Activated B cell treated with CpG ODN at 0.5 μM for 24 hours (primary cell): ENCODE measurements at regions not wholly inside any gene's neighbourhood (a gene's known extent, or its start where the extent isn't known, plus 50 kb on each side); places are given as distances from the start of the nearest gene placed in this dataset.

Experiments used
- ATAC-seq: fragments of 200-7000 bp; cut with Tn5 transposase; one replicate; pipeline ENCODE4 v1.10.0; 2021; ENCODE audit warnings: low read depth, mild to moderate bottlenecking, moderate library complexity
- CTCF ChIA-PET: fragments of 350-600 bp; sonication (Branson Sonifier 250); formaldehyde crosslinking; loops from one replicate; lab custom pipeline; 2021; ENCODE audit warnings: antibody characterized with exemption; lab: Charles Lee
- POLR2A ChIA-PET: fragments of 350-600 bp; sonication (Branson Sonifier 250); formaldehyde crosslinking; loops from one replicate; lab custom pipeline; 2021; ENCODE audit warnings: antibody characterized with exemption; lab: Charles Lee
- DNase-seq: peaks from one replicate; pipeline ENCODE4 v3.0.0; 2022
- H3K27ac Mint-ChIP-seq: one replicate; pipeline ENCODE4 v1.8.0; 2020; ENCODE audit warnings: mixed read lengths
- H3K27me3 Mint-ChIP-seq: one replicate; pipeline ENCODE4 v1.8.0; 2021; ENCODE audit warnings: mixed read lengths
- H3K36me3 Mint-ChIP-seq: one replicate; pipeline ENCODE4 v1.8.0; 2021; ENCODE audit warnings: low read depth, mixed read lengths
- H3K4me1 Mint-ChIP-seq: one replicate; pipeline ENCODE4 v1.8.0; 2021; ENCODE audit warnings: mixed read lengths
- H3K4me3 Mint-ChIP-seq: one replicate; pipeline ENCODE4 v1.8.0; 2020; ENCODE audit warnings: mild to moderate bottlenecking, mixed read lengths
- H3K9me3 Mint-ChIP-seq: one replicate; pipeline ENCODE4 v1.8.0; 2020; ENCODE audit warnings: mixed read lengths
- CTCF ChIP-seq: fragments of 200-600 bp; IDR thresholded peaks from one replicate; pipeline ENCODE4 v1.8.0; 2022; ENCODE audit warnings: antibody characterized with exemption, mild to moderate bottlenecking
- intact Hi-C: fragments of 100-400 bp; cut with micrococcal nuclease; formaldehyde crosslinking; loops from one replicate; pipeline ENCODE4 v1.15.1; 2024

DNA sequence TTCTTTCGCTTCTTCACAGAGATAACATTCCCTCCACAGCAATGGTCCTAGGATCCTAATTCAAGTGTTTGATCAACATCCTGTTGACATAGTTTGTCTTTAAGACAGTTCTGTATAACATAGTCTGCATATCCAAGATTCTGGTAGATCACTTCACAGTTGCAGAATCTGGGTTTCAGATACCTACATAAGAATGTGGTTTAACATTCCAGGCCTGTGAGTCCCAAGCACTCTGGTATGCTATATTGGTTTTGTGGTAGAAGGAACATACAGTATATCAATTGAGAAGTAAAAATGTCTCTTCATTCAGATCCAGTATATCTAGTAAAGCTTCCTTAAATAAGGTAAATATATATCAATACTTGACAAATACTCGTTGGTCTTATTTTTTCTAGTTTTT is 914.2 kb upstream of the CDH6 start:
- H3K36me3 Mint-ChIP-seq: no peaks in the 10 kb centered on the region
- no peak for DNase-seq
- no peak for TF ChIP-seq CTCF
- CTCF ChIA-PET: no interaction called here
- intact Hi-C loops: no loop called here
- no peak overlapping the region for H3K27ac Mint-ChIP-seq
- H3K27me3 Mint-ChIP-seq: no peaks in the 10 kb centered on the region
- no peak for ATAC-seq
- peaks cover 8% of the 10 kb centered on the region for H3K9me3 Mint-ChIP-seq
- no peaks in the 10 kb centered on the region for H3K4me1 Mint-ChIP-seq
- POLR2A ChIA-PET: no interaction called here
- no peak overlapping the region for H3K4me3 Mint-ChIP-seq

DNA sequence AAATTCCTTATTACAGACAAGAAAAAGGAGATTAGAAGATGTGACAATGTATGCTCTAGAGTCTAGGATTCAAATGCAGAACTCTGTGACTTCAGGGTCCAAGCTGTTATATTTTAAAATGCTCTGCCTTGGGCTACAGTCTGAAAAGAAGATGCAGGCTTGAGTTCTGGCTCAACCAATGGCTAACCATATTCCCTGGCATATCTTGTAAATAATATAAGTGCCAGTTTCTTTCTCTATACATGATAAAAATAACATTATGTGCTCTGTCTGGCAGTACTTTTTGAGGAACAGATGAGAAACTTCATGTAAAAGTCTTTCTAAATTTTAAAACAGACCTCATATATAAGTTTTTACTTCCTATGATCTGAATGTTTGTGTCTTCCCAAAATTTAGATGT is 926.5 kb upstream of the CDH6 start:
- Mint-ChIP-seq H3K4me1 (no peaks in the 10 kb centered on the region), H3K36me3 (no peaks in the 10 kb centered on the region), H3K4me3 (no peak overlapping the region), H3K9me3 (peaks cover 13% of the 10 kb centered on the region), H3K27ac (no peak overlapping the region), H3K27me3 (no peaks in the 10 kb centered on the region)
- intact Hi-C loops: no loop called here
- ChIA-PET CTCF (no interaction called here), POLR2A (no interaction called here)
- DNase-seq (no peak), ATAC-seq (no peak)
- TF ChIP-seq CTCF: no peak

DNA sequence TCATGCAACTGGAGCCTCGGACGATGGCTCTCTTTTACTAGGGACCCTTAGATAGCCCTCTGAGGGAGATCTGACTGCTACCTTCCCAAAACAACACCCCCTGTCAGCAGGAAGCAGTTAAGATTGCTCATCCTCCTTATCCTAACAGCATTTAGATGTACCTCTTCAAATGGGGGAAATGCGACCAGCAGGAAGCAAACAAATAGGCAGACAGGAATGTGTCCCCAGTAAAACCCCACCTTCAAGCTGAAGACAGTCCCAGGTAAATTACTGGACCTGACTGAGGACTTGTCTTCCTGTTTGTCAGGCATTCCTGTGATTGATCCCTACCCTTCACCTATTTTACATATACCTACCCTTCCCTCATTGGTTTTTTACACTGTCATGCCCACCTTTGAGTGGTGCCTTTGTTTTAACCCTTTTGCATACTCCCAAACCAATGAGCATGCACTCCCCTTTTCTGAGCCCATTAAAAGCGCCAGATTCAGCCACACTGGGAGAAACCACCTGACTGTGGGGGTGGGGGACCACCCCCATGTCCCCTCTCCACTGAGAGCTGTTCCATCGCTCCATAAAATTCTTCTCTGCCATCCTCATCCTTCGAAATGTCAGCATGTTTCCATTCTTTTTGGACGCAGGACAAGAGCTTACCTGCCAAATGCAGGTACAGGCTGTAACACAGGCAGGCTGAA is 954.0 kb upstream of the CDH6 start:
- H3K36me3 Mint-ChIP-seq: no peaks in the 10 kb centered on the region
- H3K27me3 Mint-ChIP-seq: no peaks in the 10 kb centered on the region
- no peaks in the 10 kb centered on the region for H3K4me1 Mint-ChIP-seq
- peaks cover 10% of the 10 kb centered on the region for H3K9me3 Mint-ChIP-seq
- ATAC-seq (no peak), DNase-seq (no peak)
- ChIA-PET POLR2A (no interaction called here), CTCF (no interaction called here)
- no peak overlapping the region for H3K27ac Mint-ChIP-seq
- TF ChIP-seq CTCF: no peak
- intact Hi-C loops: no loop called here
- no peak overlapping the region for H3K4me3 Mint-ChIP-seq

DNA sequence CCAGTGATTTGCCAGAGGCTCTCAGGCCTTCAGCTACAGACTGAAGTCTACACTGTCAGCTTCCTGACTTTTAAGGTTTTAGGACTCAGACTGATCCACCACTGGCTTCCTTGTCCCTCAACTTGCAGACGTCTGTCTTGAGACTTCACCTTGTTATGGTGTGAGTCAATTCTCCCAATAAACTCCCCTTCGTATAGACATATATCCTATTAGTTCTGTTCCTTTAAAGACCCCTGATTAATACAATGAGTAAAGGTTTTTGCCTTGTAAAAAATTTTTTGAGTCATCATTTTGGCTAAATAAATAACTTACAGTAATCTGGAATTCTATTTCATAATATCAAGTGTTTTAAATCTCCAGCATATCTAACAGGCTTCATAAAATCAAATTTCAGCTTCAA is 956.3 kb upstream of the CDH6 start:
- H3K9me3 Mint-ChIP-seq: peaks cover 15% of the 10 kb centered on the region
- POLR2A ChIA-PET: no interaction called here
- intact Hi-C loops: no loop called here
- TF ChIP-seq CTCF: no peak
- H3K4me3 Mint-ChIP-seq: no peak overlapping the region
- no peak for DNase-seq
- H3K4me1 Mint-ChIP-seq: no peaks in the 10 kb centered on the region
- H3K27ac Mint-ChIP-seq: no peak overlapping the region
- CTCF ChIA-PET: no interaction called here
- H3K27me3 Mint-ChIP-seq: no peaks in the 10 kb centered on the region
- ATAC-seq: no peak
- H3K36me3 Mint-ChIP-seq: no peaks in the 10 kb centered on the region

GRCh38 chr5:30209755-30210154 is 983.7 kb upstream of the CDH6 start:
- POLR2A ChIA-PET: no interaction called here
- Mint-ChIP-seq H3K4me3 (no peak overlapping the region), H3K9me3 (peaks cover 11% of the 10 kb centered on the region)

More at GRCh38 chr5:30209755-30210154, 983.7 kb upstream of the CDH6 start:
- intact Hi-C loops: no loop called here
- Mint-ChIP-seq H3K4me1 (no peaks in the 10 kb centered on the region), H3K36me3 (no peaks in the 10 kb centered on the region), H3K27me3 (no peaks in the 10 kb centered on the region), H3K27ac (no peak overlapping the region)
- ATAC-seq (no peak), DNase-seq (no peak)
- CTCF ChIA-PET: no interaction called here
- no peak for TF ChIP-seq CTCF
